ENCODE measurements at regions not wholly inside any gene's neighbourhood (a gene's known extent, or its start where the extent isn't known, plus 50 kb on each side); places are given as distances from the start of the nearest gene placed in this dataset.
"Not testable (repeated sequence)": the region's sequence is repeated elsewhere in the genome, so short reads cannot be mapped to it uniquely, and the experiment has no call there.

GRCh38 chr11:24247846-24248245, 249.0 kb upstream of the LUZP2 start:
- FAIRE-seq (no peak), DNase-seq (ENCODE audit: extremely low spot score, insufficient read length, low read depth) (no peak)

- FAIRE-seq, result no peak
Observed at GRCh38 chr11:24249921-24250320, 246.9 kb upstream of the LUZP2 start.

GRCh38 chr11:24253237-24253760, 243.6 kb upstream of the LUZP2 start:
- no peak for FAIRE-seq
- no peak for DNase-seq (ENCODE audit: extremely low spot score, insufficient read length, low read depth)

More at GRCh38 chr11:24249921-24250320, 246.9 kb upstream of the LUZP2 start:
- DNase-seq (ENCODE audit: extremely low spot score, insufficient read length, low read depth), result no peak

GRCh38 chr11:24264868-24265267, 232.0 kb upstream of the LUZP2 start:
- DNase-seq (ENCODE audit: extremely low spot score, insufficient read length, low read depth), result no peak
- no peak for FAIRE-seq

- no peak for FAIRE-seq
Observed at GRCh38 chr11:24267014-24267413, 229.8 kb upstream of the LUZP2 start.

GRCh38 chr11:24271798-24272197, 225.1 kb upstream of the LUZP2 start:
- FAIRE-seq (no peak), DNase-seq (ENCODE audit: extremely low spot score, insufficient read length, low read depth) (no peak)

More at GRCh38 chr11:24267014-24267413, 229.8 kb upstream of the LUZP2 start:
- DNase-seq (ENCODE audit: extremely low spot score, insufficient read length, low read depth), result no peak

GRCh38 chr11:24274214-24274781, 222.6 kb upstream of the LUZP2 start:
- not testable (repeated sequence) for DNase-seq (ENCODE audit: extremely low spot score, insufficient read length, low read depth); FAIRE-seq

- DNase-seq (ENCODE audit: extremely low spot score, insufficient read length, low read depth) (no peak), FAIRE-seq (no peak)
Observed at GRCh38 chr11:24286238-24286637, 210.6 kb upstream of the LUZP2 start.

- no peak for FAIRE-seq
- no peak for DNase-seq (ENCODE audit: extremely low spot score, insufficient read length, low read depth)
Observed at GRCh38 chr11:24289301-24289700, 207.6 kb upstream of the LUZP2 start.

- DNase-seq (ENCODE audit: extremely low spot score, insufficient read length, low read depth) (no peak), FAIRE-seq (no peak)
Observed at GRCh38 chr11:24293964-24294363, 202.9 kb upstream of the LUZP2 start.

- DNase-seq (ENCODE audit: extremely low spot score, insufficient read length, low read depth) (no peak), FAIRE-seq (no peak)
Observed at GRCh38 chr11:24295360-24295759, 201.5 kb upstream of the LUZP2 start.

- FAIRE-seq (no peak), DNase-seq (ENCODE audit: extremely low spot score, insufficient read length, low read depth) (no peak)
Observed at GRCh38 chr11:24297461-24297860, 199.4 kb upstream of the LUZP2 start.

- DNase-seq (ENCODE audit: extremely low spot score, insufficient read length, low read depth) (no peak), FAIRE-seq (no peak)
Observed at GRCh38 chr11:24298146-24298545, 198.7 kb upstream of the LUZP2 start.

- no peak for FAIRE-seq
Observed at GRCh38 chr11:24311974-24312373, 184.9 kb upstream of the LUZP2 start.

GRCh38 chr11:24312464-24313238, 184.2 kb upstream of the LUZP2 start:
- FAIRE-seq (no peak), DNase-seq (ENCODE audit: extremely low spot score, insufficient read length, low read depth) (no peak)

More at GRCh38 chr11:24311974-24312373, 184.9 kb upstream of the LUZP2 start:
- no peak for DNase-seq (ENCODE audit: extremely low spot score, insufficient read length, low read depth)

GRCh38 chr11:24321229-24321628, 175.6 kb upstream of the LUZP2 start:
- no peak for DNase-seq (ENCODE audit: extremely low spot score, insufficient read length, low read depth)
- no peak for FAIRE-seq

- FAIRE-seq, result no peak
- DNase-seq (ENCODE audit: extremely low spot score, insufficient read length, low read depth), result no peak
Observed at GRCh38 chr11:24324211-24324610, 172.6 kb upstream of the LUZP2 start.

- DNase-seq (ENCODE audit: extremely low spot score, insufficient read length, low read depth) (no peak), FAIRE-seq (no peak)
Observed at GRCh38 chr11:24344222-24344621, 152.6 kb upstream of the LUZP2 start.

GRCh38 chr11:24348908-24349307, 147.9 kb upstream of the LUZP2 start:
- no peak for FAIRE-seq

GRCh38 chr11:24351179-24351578, 145.7 kb upstream of the LUZP2 start:
- DNase-seq (ENCODE audit: extremely low spot score, insufficient read length, low read depth) (no peak), FAIRE-seq (no peak)

More at GRCh38 chr11:24348908-24349307, 147.9 kb upstream of the LUZP2 start:
- DNase-seq (ENCODE audit: extremely low spot score, insufficient read length, low read depth), result no peak

- no peak for DNase-seq (ENCODE audit: extremely low spot score, insufficient read length, low read depth)
Observed at GRCh38 chr11:24356501-24356900, 140.4 kb upstream of the LUZP2 start.

More at GRCh38 chr11:24356501-24356900, 140.4 kb upstream of the LUZP2 start:
- no peak for FAIRE-seq

All from GM18507 (cell line).